Fibroblast of lung (primary cell): ENCODE measurements at regions not wholly inside any gene's neighbourhood (a gene's known extent, or its start where the extent isn't known, plus 50 kb on each side); places are given as distances from the start of the nearest gene placed in this dataset.

Experiments used
- DNase-seq, 2 donors: peaks; one replicate each; pipeline versions ENCODE4 v3.0.0 to v3.0.0-alpha.2; 2010; ENCODE audit warnings: low read depth in 2 of 2
- H2AFZ ChIP-seq: 2 replicates; pipeline ENCODE4 v1.5.1; 2012; ENCODE audit warnings: low read length, control low read depth, inconsistent platforms
- H3K27ac ChIP-seq: 2 replicates; pipeline ENCODE4 v1.5.1; 2011; ENCODE audit warnings: low read length, control low read depth; ENCODE audit not compliant: insufficient read depth
- H3K27me3 ChIP-seq: 2 replicates; pipeline ENCODE4 v1.5.1; 2011; ENCODE audit warnings: mild to moderate bottlenecking, low read length; ENCODE audit not compliant: control insufficient read depth, insufficient read depth
- H3K36me3 ChIP-seq: 2 replicates; pipeline ENCODE4 v1.5.1; 2011; ENCODE audit warnings: low read length; ENCODE audit not compliant: control insufficient read depth, insufficient read depth
- H3K4me1 ChIP-seq: 2 replicates; pipeline ENCODE4 v1.5.1; 2011; ENCODE audit warnings: low read length; ENCODE audit not compliant: control insufficient read depth, insufficient read depth; ENCODE audit errors: extremely low read depth
- H3K4me2 ChIP-seq: 2 replicates; pipeline ENCODE4 v1.5.1; 2011; ENCODE audit warnings: low read length, control low read depth; ENCODE audit not compliant: insufficient read depth; ENCODE audit errors: extremely low read depth
- H3K4me3 ChIP-seq, 4 experiments: fragments of 200-600 bp in 1 of 4; sonication (generic) in 1 of 4; replicated peaks in 1 of 4; 2 replicates each; pipeline ENCODE4 v1.5.1; 2011 to 2016; ENCODE audit warnings: low read length in 4 of 4, low read depth in 3 of 4, mild to moderate bottlenecking in 3 of 4, control low read depth in 2 of 4, inconsistent platforms in 1 of 4, mixed read lengths in 1 of 4; ENCODE audit not compliant: insufficient read depth in 1 of 4; ENCODE audit errors: control extremely low read depth in 1 of 4
- H3K79me2 ChIP-seq: 2 replicates; pipeline ENCODE4 v1.5.1; 2012; ENCODE audit warnings: mild to moderate bottlenecking, low read length, inconsistent platforms; ENCODE audit not compliant: control insufficient read depth, insufficient read depth
- H3K9ac ChIP-seq: 2 replicates; pipeline ENCODE4 v1.5.1; 2011; ENCODE audit warnings: mild to moderate bottlenecking, low read length, control low read depth; ENCODE audit not compliant: insufficient read depth
- H3K9me3 ChIP-seq: 2 replicates; pipeline ENCODE4 v1.5.1; 2012; ENCODE audit warnings: low read depth, low read length; ENCODE audit not compliant: control insufficient read depth, insufficient read depth
- H4K20me1 ChIP-seq: 2 replicates; pipeline ENCODE4 v1.5.1; 2011; ENCODE audit warnings: low read length; ENCODE audit not compliant: control insufficient read depth, insufficient read depth; ENCODE audit errors: extremely low read depth
- CTCF ChIP-seq, 2 donors: IDR thresholded peaks in 1 of 2; conservative IDR thresholded peaks in 1 of 2; 1 replicate in 1 of 2; 2 replicates in 1 of 2; pipeline ENCODE4 v1.5.1; 2011 to 2012; ENCODE audit warnings: low read length in 2 of 2, control low read depth in 1 of 2, inconsistent platforms in 1 of 2, low read depth in 1 of 2, mild to moderate bottlenecking in 1 of 2
- EZH2 ChIP-seq: IDR thresholded peaks from 2 replicates; pipeline ENCODE4 v1.5.1; 2012; ENCODE audit warnings: low read length, control low read depth, mild to moderate bottlenecking; ENCODE audit errors: missing control alignments

GRCh38 chr7:84638339-84638697, 443.7 kb upstream of the SEMA3A start:
- TF ChIP-seq CTCF (conservative IDR thresholded peaks at IDR 0.05 in 1 of 2, IDR thresholded peaks at IDR 0.05 in 1 of 2; ENCODE audit: low read depth in 1 of 2, low read length in 2 of 2) = no peak
- TF ChIP-seq EZH2 = no peak
- Histone ChIP-seq H3K27me3 (no peaks in the 10 kb centered on the region), H3K4me3 (no peak overlapping the region), H3K27ac (peak overlapping the region; percentile 68), H3K9me3 (no peaks in the 10 kb centered on the region), H3K4me1 (peaks cover 7% of the 10 kb centered on the region), H4K20me1 (no peaks in the 10 kb centered on the region), H3K4me2 (no peak overlapping the region), H3K36me3 (no peaks in the 10 kb centered on the region), H2AFZ (no peak overlapping the region), H3K79me2 (no peaks in the 10 kb centered on the region), H3K9ac (no peak overlapping the region)
- DNase-seq = peak in 1 of 2 donors; percentile 10

- TF ChIP-seq CTCF (conservative IDR thresholded peaks at IDR 0.05 in 1 of 2, IDR thresholded peaks at IDR 0.05 in 1 of 2; ENCODE audit: low read depth in 1 of 2, low read length in 2 of 2) (no peak), EZH2 (no peak)
- Histone ChIP-seq H3K79me2 (no peaks in the 10 kb centered on the region), H3K36me3 (no peaks in the 10 kb centered on the region), H3K9ac (no peak overlapping the region), H3K4me3 (no peak overlapping the region), H3K9me3 (no peaks in the 10 kb centered on the region), H3K27ac (peak overlapping the region; percentile 86), H3K4me1 (peaks cover 7% of the 10 kb centered on the region), H2AFZ (no peak overlapping the region), H4K20me1 (no peaks in the 10 kb centered on the region), H3K27me3 (no peaks in the 10 kb centered on the region), H3K4me2 (no peak overlapping the region)
- DNase-seq = peak; percentile 79 to 96
Observed at GRCh38 chr7:84637568-84638338, 443.2 kb upstream of the SEMA3A start.

- H3K36me3 ChIP-seq = no peaks in the 10 kb centered on the region
- H3K27ac ChIP-seq = no peak overlapping the region
- no peaks in the 10 kb centered on the region for H3K79me2 ChIP-seq
- H3K4me1 ChIP-seq = no peaks in the 10 kb centered on the region
- no peak overlapping the region for H3K4me3 ChIP-seq
- no peaks in the 10 kb centered on the region for H3K27me3 ChIP-seq
- H3K9ac ChIP-seq = no peak overlapping the region
- H4K20me1 ChIP-seq = no peaks in the 10 kb centered on the region
- no peaks in the 10 kb centered on the region for H3K9me3 ChIP-seq
- H2AFZ ChIP-seq = no peak overlapping the region
- no peak for DNase-seq
- TF ChIP-seq EZH2 = no peak
- H3K4me2 ChIP-seq = no peak overlapping the region
Observed at GRCh38 chr7:84631913-84632312, 437.3 kb upstream of the SEMA3A start.
